Right lobe of liver (tissue), 4 donors: ENCODE measurements at regions not wholly inside any gene's neighbourhood (a gene's known extent, or its start where the extent isn't known, plus 50 kb on each side); places are given as distances from the start of the nearest gene placed in this dataset.

Experiments
- POLR2A ChIP-seq: fragments of 450-650 bp; IDR thresholded peaks from one replicate; pipeline ENCODE4 v1.6.1; 2017; ENCODE audit warnings: antibody characterized with exemption, mild to moderate bottlenecking
- TF ChIP-seq, protein P1 (sequence below), 4 donors: fragments of 200-600 bp in 3 of 4; fragments of 450-650 bp in 1 of 4; IDR thresholded peaks; one replicate each; pipeline versions ENCODE4 v1.5.1 to v1.8.0; 2016 to 2022; ENCODE audit warnings: antibody characterized with exemption in 4 of 4, mild to moderate bottlenecking in 2 of 4
- donor health status: DM: no; HTN: no; CAD: no.
- donor health status: DM: no; HTN: no; CAD: no.
- donor health status: DM: no; HTN: yes; CAD: no.

DNA sequence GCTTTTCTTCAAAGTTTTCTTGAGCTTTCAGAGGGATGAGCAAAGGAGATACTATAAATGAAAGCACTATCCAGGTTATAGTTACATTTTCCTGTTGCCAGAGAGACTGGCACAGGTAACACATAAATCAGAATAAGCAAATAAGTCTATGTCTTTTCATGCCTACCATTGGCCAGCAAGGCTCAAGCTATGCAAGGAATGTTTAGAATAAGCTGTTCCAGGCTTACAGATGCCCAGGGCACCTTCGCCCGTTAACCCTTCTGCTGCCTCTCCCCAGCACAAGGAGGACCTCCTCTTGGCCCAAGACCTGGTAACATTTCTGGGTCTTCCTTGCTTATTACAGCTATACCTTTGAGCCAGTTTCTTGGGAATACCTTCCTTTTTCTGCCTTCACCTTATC is 233.7 kb upstream of the MEIS1 start:
- TF ChIP-seq, protein P1, sequence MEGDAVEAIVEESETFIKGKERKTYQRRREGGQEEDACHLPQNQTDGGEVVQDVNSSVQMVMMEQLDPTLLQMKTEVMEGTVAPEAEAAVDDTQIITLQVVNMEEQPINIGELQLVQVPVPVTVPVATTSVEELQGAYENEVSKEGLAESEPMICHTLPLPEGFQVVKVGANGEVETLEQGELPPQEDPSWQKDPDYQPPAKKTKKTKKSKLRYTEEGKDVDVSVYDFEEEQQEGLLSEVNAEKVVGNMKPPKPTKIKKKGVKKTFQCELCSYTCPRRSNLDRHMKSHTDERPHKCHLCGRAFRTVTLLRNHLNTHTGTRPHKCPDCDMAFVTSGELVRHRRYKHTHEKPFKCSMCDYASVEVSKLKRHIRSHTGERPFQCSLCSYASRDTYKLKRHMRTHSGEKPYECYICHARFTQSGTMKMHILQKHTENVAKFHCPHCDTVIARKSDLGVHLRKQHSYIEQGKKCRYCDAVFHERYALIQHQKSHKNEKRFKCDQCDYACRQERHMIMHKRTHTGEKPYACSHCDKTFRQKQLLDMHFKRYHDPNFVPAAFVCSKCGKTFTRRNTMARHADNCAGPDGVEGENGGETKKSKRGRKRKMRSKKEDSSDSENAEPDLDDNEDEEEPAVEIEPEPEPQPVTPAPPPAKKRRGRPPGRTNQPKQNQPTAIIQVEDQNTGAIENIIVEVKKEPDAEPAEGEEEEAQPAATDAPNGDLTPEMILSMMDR (IDR thresholded peaks at IDR 0.05), result no peak
- no peak for TF ChIP-seq POLR2A
